Lung (tissue), 11 donors: ENCODE measurements at regions not wholly inside any gene's neighbourhood (a gene's known extent, or its start where the extent isn't known, plus 50 kb on each side); places are given as distances from the start of the nearest gene placed in this dataset.

Experiments used
- ATAC-seq: fragments of 200-7000 bp; cut with Tn5 transposase; one replicate; pipeline ENCODE4 v1.9.1; 2020; ENCODE audit warnings: moderate number of reproducible peaks; ENCODE audit not compliant: insufficient read depth, low FRiP score
- DNase-seq, 3 donors: peaks; one replicate each; pipeline ENCODE4 v3.0.0-alpha.2; 2013 to 2017
- H3K27ac ChIP-seq, 2 donors: one replicate each; pipeline ENCODE4 v1.5.1; 2013; ENCODE audit warnings: mild to moderate bottlenecking in 2 of 2, moderate library complexity in 2 of 2, control low read depth in 1 of 2, inconsistent platforms in 1 of 2, low read depth in 1 of 2, low read length in 1 of 2
- H3K27me3 ChIP-seq, 3 donors: one replicate each; pipeline ENCODE4 v1.5.1; 2013; ENCODE audit warnings: low read length in 2 of 3; ENCODE audit not compliant: control insufficient read depth in 3 of 3, insufficient read depth in 3 of 3
- H3K36me3 ChIP-seq, 4 donors: one replicate each; pipeline ENCODE4 v1.5.1; 2013; ENCODE audit warnings: low read length in 4 of 4, mild to moderate bottlenecking in 1 of 4, moderate library complexity in 1 of 4; ENCODE audit not compliant: control insufficient read depth in 4 of 4, insufficient read depth in 4 of 4
- H3K4me1 ChIP-seq, 5 donors: one replicate each; pipeline ENCODE4 v1.5.1; 2013; ENCODE audit warnings: low read length in 5 of 5, mild to moderate bottlenecking in 2 of 5, moderate library complexity in 1 of 5; ENCODE audit not compliant: control insufficient read depth in 5 of 5, insufficient read depth in 5 of 5
- H3K4me3 ChIP-seq: one replicate; pipeline ENCODE4 v1.5.1; 2013; ENCODE audit warnings: mild to moderate bottlenecking, control low read depth, moderate library complexity
- H3K9ac ChIP-seq, 2 donors: one replicate each; pipeline ENCODE4 v1.5.1; 2013; ENCODE audit warnings: low read length in 2 of 2, control low read depth in 1 of 2; ENCODE audit not compliant: insufficient read depth in 1 of 2
- H3K9me3 ChIP-seq, 4 donors: one replicate each; pipeline ENCODE4 v1.5.1; 2013; ENCODE audit warnings: low read length in 3 of 4, mild to moderate bottlenecking in 1 of 4, moderate library complexity in 1 of 4; ENCODE audit not compliant: control insufficient read depth in 4 of 4, insufficient read depth in 3 of 4
- WGBS, 2 donors: extraction: QIAGEN DNeasy Blood & Tissue Kit; methylation state at CpG; one replicate each; pipeline ENCODE4 v1.1.7; 2013; 5-methylcytosine and 5-hydroxymethylcytosine counted together
- TF ChIP-seq, protein P1 (sequence below): IDR thresholded peaks from 2 replicates; pipeline ENCODE4 v1.5.1; 2012; ENCODE audit warnings: mild to moderate bottlenecking; ENCODE audit errors: control extremely low read depth, extremely low read depth
- donor health status: control.
- donor health status: control.
- donor health status: Bipolar disorder and iron deficiency.
- donor health status: healthy.
- donor health status: DM: yes; HTN: yes; CAD: no.

DNA sequence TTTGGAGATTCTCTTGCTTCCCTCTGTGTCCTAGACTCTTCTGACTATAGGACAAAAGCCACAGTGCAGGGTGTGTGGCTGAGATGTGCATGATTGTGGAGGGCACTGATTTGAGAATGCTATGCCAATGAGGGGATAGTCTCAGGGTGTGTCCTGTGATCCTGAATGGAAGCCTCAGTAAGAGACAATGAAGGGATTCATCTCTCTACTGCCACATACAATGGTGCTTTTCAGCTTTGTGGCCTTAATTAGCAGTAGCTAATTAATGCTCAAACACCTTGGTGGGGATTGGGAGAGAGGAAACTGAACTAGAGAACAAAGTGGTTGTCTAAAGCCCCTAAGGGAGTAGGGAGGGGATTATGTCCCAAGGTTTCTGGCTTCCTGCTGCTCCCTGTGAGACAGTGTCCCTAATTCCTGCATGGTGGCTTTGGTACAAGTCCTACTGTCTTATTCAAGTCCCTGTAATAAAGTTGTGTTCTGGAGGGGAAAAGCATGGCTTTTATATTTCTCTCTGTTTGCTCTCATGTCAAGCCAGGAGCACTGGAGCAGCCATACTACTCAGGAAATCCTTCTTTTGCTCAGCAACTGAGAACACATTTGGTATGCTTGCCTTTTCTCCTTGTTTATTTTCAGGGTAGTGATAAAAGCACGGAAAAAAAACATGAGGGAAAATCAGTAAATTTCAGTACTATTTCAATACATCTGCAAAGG, 415.2 kb upstream of the TCF4 start:
- no peaks in the 10 kb centered on the region for H3K9me3 ChIP-seq
- no peaks in the 10 kb centered on the region for H3K27me3 ChIP-seq
- ATAC-seq (no peak), DNase-seq (no peak)
- H3K27ac ChIP-seq, result no peak overlapping the region
- H3K9ac ChIP-seq, result no peak overlapping the region
- 50 to 81% methylated on average over 1 of the region's 1 CpG for WGBS, 2 donors
- TF ChIP-seq, protein P1, sequence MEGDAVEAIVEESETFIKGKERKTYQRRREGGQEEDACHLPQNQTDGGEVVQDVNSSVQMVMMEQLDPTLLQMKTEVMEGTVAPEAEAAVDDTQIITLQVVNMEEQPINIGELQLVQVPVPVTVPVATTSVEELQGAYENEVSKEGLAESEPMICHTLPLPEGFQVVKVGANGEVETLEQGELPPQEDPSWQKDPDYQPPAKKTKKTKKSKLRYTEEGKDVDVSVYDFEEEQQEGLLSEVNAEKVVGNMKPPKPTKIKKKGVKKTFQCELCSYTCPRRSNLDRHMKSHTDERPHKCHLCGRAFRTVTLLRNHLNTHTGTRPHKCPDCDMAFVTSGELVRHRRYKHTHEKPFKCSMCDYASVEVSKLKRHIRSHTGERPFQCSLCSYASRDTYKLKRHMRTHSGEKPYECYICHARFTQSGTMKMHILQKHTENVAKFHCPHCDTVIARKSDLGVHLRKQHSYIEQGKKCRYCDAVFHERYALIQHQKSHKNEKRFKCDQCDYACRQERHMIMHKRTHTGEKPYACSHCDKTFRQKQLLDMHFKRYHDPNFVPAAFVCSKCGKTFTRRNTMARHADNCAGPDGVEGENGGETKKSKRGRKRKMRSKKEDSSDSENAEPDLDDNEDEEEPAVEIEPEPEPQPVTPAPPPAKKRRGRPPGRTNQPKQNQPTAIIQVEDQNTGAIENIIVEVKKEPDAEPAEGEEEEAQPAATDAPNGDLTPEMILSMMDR, result no peak
- H3K4me3 ChIP-seq, result no peak overlapping the region
- no peaks in the 10 kb centered on the region for H3K36me3 ChIP-seq
- peaks cover 0 to 22% (median 4%) of the 10 kb centered on the region in 5 donors for H3K4me1 ChIP-seq

DNA sequence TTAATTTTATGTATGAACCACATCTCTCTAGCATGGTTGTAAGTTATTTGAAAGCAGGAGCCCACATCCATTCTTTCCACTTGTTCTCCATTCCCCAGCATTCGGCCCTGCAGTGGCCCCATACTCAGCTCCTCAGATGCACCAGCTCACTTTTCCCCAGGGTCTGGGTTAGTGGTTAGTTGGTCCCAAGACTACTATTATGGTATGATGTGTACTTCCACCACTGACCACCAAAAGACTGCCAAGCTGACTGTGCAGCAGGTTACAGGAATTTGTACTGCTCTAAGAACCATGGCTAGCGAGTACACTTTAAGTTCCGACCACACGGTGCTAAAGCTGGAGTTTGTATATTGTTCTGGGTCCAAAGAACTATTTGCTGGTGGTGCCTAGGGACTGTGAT, 413.6 kb upstream of the TCF4 start:
- 90 to 95% methylated on average over 4 of the region's 4 CpGs for WGBS, 2 donors
- TF ChIP-seq, protein P1, result no peak
- no peak overlapping the region for H3K9ac ChIP-seq
- no peak for ATAC-seq
- no peaks in the 10 kb centered on the region for H3K36me3 ChIP-seq
- H3K4me3 ChIP-seq, result no peak overlapping the region
- H3K27ac ChIP-seq, result no peak overlapping the region
- H3K9me3 ChIP-seq, result no peaks in the 10 kb centered on the region
- H3K27me3 ChIP-seq, result no peaks in the 10 kb centered on the region
- peaks cover 0 to 36% (median 13%) of the 10 kb centered on the region in 5 donors for H3K4me1 ChIP-seq
- no peak for DNase-seq

- no peaks in the 10 kb centered on the region for H3K9me3 ChIP-seq
- WGBS, 2 donors, result 87 to 90% methylated on average over 6 of the region's 6 CpGs
- ATAC-seq (no peak), DNase-seq (peak in 1 of 3 donors; percentile 42)
- H3K36me3 ChIP-seq, result no peaks in the 10 kb centered on the region
- TF ChIP-seq, protein P1, result no peak
- H3K27me3 ChIP-seq, result no peaks in the 10 kb centered on the region
- H3K4me3 ChIP-seq, result no peak overlapping the region
- H3K4me1 ChIP-seq, result peaks cover 0 to 36% (median 13%) of the 10 kb centered on the region in 5 donors
- H3K27ac ChIP-seq, result no peak overlapping the region
- H3K9ac ChIP-seq, result no peak overlapping the region
These were observed 412.0 kb upstream of the TCF4 start for GRCh38 chr18:56000041-56000440.

DNA sequence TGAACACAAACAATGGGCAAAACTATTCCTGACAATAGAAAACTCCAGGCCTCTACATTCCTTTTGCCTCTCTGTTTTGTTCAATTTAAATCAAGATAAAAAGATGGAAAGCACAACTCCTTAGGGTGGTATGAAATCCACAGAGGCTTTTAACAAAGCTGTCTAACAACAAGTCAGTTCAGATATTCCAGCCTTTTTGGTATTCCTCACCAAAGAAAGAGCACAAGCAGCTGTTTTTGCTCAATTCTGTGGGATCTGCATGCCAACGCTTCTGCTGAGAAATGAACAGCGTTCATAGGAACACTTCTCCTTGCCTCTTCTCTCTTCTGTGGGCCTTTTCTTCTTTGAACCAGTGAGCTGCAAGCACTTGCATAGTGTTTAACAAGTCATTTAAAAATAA, 411.6 kb upstream of the TCF4 start:
- WGBS, 2 donors, result 72 to 89% methylated on average over 2 of the region's 2 CpGs
- DNase-seq (peak; percentile 43 to 78 (median 74)), ATAC-seq (no peak)
- Histone ChIP-seq H3K9me3 (no peaks in the 10 kb centered on the region), H3K27me3 (no peaks in the 10 kb centered on the region), H3K9ac (no peak overlapping the region), H3K4me1 (peaks cover 0 to 36% (median 13%) of the 10 kb centered on the region in 5 donors), H3K36me3 (no peaks in the 10 kb centered on the region), H3K27ac (no peak overlapping the region), H3K4me3 (no peak overlapping the region)
- TF ChIP-seq, protein P1, result no peak
